ENCODE measurements at regions not wholly inside any gene's neighbourhood (a gene's known extent, or its start where the extent isn't known, plus 50 kb on each side); places are given as distances from the start of the nearest gene placed in this dataset.

DNA sequence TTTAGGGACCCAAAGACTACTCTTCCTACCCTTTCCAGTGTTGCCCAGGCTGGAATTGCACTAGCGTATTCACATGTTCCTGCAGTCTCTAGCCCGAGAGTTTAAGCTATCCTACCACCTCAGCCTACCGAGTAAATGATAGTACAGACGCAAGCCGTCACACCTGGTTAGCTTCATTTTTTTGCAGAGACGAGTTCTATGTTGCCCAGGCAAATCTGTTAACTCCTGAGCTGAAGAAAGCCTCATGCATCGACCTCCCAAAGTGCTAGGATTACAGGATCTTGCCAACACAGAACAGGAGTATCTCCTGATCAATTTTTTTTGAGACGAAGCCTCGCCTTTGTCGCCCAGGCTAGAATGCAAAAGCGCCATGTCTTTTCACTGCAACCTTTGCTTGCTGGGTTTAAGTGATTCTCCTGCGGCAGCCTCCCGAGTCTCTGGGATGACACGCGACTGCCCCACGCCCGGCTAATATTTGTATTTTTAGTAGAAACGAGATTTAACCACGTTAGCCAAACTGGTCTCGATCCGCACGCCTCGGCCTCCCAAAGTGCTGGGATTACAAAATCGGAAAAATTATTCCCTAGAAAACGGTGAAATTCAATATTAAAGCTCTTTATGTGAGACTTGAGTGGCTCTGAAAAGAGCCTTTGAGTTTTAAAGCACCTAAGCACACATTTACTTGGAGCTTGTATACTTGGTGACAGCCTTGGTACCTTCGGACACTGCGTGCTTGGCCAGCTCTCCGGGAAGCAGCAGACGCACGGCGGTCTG lies 128.5 kb downstream of the HFE start:
- peak overlapping the region; percentile 19 to 55; a peak in 3 of 4 replicates for H3K4me3 ChIP-seq (ENCODE audit: low read depth in 1 of 2, low read length in 2 of 2)

GRCh38 chr6:26216359-26216885 lies 129.2 kb downstream of the HFE start:
- peak overlapping the region; percentile 63 for H3K4me2 ChIP-seq (ENCODE audit: insufficient read depth, low read length)
- peak; percentile 67 for ATAC-seq (ENCODE audit: insufficient read depth, low read depth)
- peak; percentile 90 for DNase-seq
- no peaks in the 10 kb centered on the region for H3K9me3 ChIP-seq (ENCODE audit: insufficient read depth, low read length, severe bottlenecking)
- no peaks in the 10 kb centered on the region for H3K36me3 ChIP-seq (ENCODE audit: insufficient read depth, low read length)
- H2AFZ ChIP-seq (ENCODE audit: low read depth, low read length): no peak overlapping the region
- peak overlapping the region; percentile 69 for H3K9ac ChIP-seq (ENCODE audit: low read depth, low read length)
- no peaks in the 10 kb centered on the region for H3K27me3 ChIP-seq (ENCODE audit: insufficient read depth, low read length, poor library complexity)
- peaks cover 16% of the 10 kb centered on the region for H3K79me2 ChIP-seq (ENCODE audit: insufficient read depth, low read length)
- peaks cover 4% of the 10 kb centered on the region; the same call in 1 of the 2 replicates for H4K20me1 ChIP-seq (ENCODE audit: insufficient read depth, low read length)
- H3K27ac ChIP-seq (ENCODE audit: low read length): peak overlapping the region; percentile 89
- no peak for TF ChIP-seq EZH2 (IDR thresholded peaks at IDR 0.05; ENCODE audit: borderline replicate concordance, low read depth, low read length, severe bottlenecking)
- TF ChIP-seq, protein P1, sequence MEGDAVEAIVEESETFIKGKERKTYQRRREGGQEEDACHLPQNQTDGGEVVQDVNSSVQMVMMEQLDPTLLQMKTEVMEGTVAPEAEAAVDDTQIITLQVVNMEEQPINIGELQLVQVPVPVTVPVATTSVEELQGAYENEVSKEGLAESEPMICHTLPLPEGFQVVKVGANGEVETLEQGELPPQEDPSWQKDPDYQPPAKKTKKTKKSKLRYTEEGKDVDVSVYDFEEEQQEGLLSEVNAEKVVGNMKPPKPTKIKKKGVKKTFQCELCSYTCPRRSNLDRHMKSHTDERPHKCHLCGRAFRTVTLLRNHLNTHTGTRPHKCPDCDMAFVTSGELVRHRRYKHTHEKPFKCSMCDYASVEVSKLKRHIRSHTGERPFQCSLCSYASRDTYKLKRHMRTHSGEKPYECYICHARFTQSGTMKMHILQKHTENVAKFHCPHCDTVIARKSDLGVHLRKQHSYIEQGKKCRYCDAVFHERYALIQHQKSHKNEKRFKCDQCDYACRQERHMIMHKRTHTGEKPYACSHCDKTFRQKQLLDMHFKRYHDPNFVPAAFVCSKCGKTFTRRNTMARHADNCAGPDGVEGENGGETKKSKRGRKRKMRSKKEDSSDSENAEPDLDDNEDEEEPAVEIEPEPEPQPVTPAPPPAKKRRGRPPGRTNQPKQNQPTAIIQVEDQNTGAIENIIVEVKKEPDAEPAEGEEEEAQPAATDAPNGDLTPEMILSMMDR (IDR thresholded peaks at IDR 0.05; ENCODE audit: borderline replicate concordance, extremely low read depth, low read length, poor library complexity, severe bottlenecking): no peak
- H3K4me1 ChIP-seq (ENCODE audit: insufficient read depth, low read length): peaks cover 51% of the 10 kb centered on the region
- H3K4me3 ChIP-seq (ENCODE audit: low read depth in 1 of 2, low read length in 2 of 2): peak overlapping the region; percentile 19 to 69; a peak in 3 of 4 replicates

More for the DNA sequence above, 128.5 kb downstream of the HFE start:
- Histone ChIP-seq H3K36me3 (ENCODE audit: insufficient read depth, low read length) (no peaks in the 10 kb centered on the region), H3K9ac (ENCODE audit: low read depth, low read length) (peak overlapping the region; percentile 69), H3K4me1 (ENCODE audit: insufficient read depth, low read length) (peaks cover 51% of the 10 kb centered on the region), H3K79me2 (ENCODE audit: insufficient read depth, low read length) (peaks cover 16% of the 10 kb centered on the region), H3K27ac (ENCODE audit: low read length) (peak overlapping the region; percentile 89), H3K4me2 (ENCODE audit: insufficient read depth, low read length) (peak overlapping the region; percentile 63), H3K27me3 (ENCODE audit: insufficient read depth, low read length, poor library complexity) (no peaks in the 10 kb centered on the region), H4K20me1 (ENCODE audit: insufficient read depth, low read length) (peaks cover 4% of the 10 kb centered on the region; the same call in 1 of the 2 replicates), H3K9me3 (ENCODE audit: insufficient read depth, low read length, severe bottlenecking) (no peaks in the 10 kb centered on the region), H2AFZ (ENCODE audit: low read depth, low read length) (no peak overlapping the region)
- TF ChIP-seq, protein P1 (IDR thresholded peaks at IDR 0.05; ENCODE audit: borderline replicate concordance, extremely low read depth, low read length, poor library complexity, severe bottlenecking): no peak
- no peak for TF ChIP-seq EZH2 (IDR thresholded peaks at IDR 0.05; ENCODE audit: borderline replicate concordance, low read depth, low read length, severe bottlenecking)
- ATAC-seq (ENCODE audit: insufficient read depth, low read depth): peak; percentile 25
- DNase-seq: peak; percentile 54

DNA sequence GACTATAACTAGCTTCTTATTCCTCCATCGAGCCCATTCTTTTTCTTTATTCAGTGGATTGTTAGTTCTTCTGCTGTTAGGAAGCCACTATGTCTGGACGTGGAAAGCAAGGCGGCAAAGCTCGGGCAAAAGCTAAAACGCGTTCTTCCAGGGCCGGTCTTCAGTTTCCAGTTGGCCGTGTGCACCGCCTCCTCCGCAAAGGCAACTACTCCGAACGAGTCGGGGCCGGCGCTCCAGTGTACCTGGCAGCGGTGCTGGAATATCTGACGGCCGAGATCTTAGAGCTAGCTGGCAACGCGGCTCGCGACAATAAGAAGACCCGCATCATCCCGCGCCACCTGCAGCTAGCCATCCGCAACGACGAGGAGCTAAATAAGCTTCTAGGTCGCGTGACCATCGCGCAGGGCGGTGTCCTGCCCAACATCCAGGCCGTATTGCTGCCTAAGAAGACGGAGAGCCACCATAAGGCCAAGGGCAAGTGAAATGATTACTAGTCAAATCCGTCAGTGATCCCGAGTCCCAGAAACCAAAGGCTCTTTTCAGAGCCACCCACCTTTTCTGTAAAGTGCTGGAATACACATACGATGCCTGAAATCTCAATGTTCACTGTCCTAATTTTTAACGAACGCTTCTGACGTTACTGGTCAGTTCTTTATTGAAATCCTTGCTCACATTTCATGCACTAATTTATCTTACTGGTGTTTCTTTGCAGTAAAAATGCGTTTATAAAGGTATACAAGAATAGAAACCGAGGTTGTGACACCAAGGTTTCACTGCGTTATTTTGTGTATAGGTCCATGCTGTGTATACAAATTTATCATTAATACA lies 129.9 kb downstream of the HFE start:
- Histone ChIP-seq H3K9me3 (ENCODE audit: insufficient read depth, low read length, severe bottlenecking) (no peaks in the 10 kb centered on the region), H3K9ac (ENCODE audit: low read depth, low read length) (peak overlapping the region; percentile 89), H3K4me3 (ENCODE audit: low read depth in 1 of 2, low read length in 2 of 2) (peak overlapping the region; percentile 42 to 69), H3K79me2 (ENCODE audit: insufficient read depth, low read length) (peaks cover 16% of the 10 kb centered on the region), H4K20me1 (ENCODE audit: insufficient read depth, low read length) (peaks cover 4% of the 10 kb centered on the region; the same call in 1 of the 2 replicates), H3K4me1 (ENCODE audit: insufficient read depth, low read length) (peaks cover 57% of the 10 kb centered on the region), H3K27ac (ENCODE audit: low read length) (peak overlapping the region; percentile 98), H3K27me3 (ENCODE audit: insufficient read depth, low read length, poor library complexity) (no peaks in the 10 kb centered on the region), H3K36me3 (ENCODE audit: insufficient read depth, low read length) (no peaks in the 10 kb centered on the region), H2AFZ (ENCODE audit: low read depth, low read length) (no peak overlapping the region), H3K4me2 (ENCODE audit: insufficient read depth, low read length) (peak overlapping the region; percentile 62)
- TF ChIP-seq, protein P1 (IDR thresholded peaks at IDR 0.05; ENCODE audit: borderline replicate concordance, extremely low read depth, low read length, poor library complexity, severe bottlenecking): peak; percentile 50
- TF ChIP-seq EZH2 (IDR thresholded peaks at IDR 0.05; ENCODE audit: borderline replicate concordance, low read depth, low read length, severe bottlenecking): no peak
- DNase-seq (peak; percentile 87), ATAC-seq (ENCODE audit: insufficient read depth, low read depth) (peak; percentile 58)
